GM12865 (cell line): ENCODE measurements at regions not wholly inside any gene's neighbourhood (a gene's known extent, or its start where the extent isn't known, plus 50 kb on each side); places are given as distances from the start of the nearest gene placed in this dataset.
"Not testable (repeated sequence)": the region's sequence is repeated elsewhere in the genome, so short reads cannot be mapped to it uniquely, and the experiment has no call there.

Experiments
- DNase-seq: peaks from one replicate; pipeline ENCODE4 v3.0.0; 2010; ENCODE audit warnings: low read depth
- H3K4me3 ChIP-seq: 2 replicates; pipeline ENCODE4 v1.5.1; 2011; ENCODE audit warnings: mild to moderate bottlenecking, low read depth, low read length, control low read depth
- TF ChIP-seq, protein P1 (sequence below): IDR thresholded peaks from 2 replicates; pipeline ENCODE4 v1.5.1; 2011; ENCODE audit warnings: low read length, control low read depth, low read depth, inconsistent platforms; ENCODE audit not compliant: insufficient read depth; ENCODE audit errors: missing control alignments

DNA sequence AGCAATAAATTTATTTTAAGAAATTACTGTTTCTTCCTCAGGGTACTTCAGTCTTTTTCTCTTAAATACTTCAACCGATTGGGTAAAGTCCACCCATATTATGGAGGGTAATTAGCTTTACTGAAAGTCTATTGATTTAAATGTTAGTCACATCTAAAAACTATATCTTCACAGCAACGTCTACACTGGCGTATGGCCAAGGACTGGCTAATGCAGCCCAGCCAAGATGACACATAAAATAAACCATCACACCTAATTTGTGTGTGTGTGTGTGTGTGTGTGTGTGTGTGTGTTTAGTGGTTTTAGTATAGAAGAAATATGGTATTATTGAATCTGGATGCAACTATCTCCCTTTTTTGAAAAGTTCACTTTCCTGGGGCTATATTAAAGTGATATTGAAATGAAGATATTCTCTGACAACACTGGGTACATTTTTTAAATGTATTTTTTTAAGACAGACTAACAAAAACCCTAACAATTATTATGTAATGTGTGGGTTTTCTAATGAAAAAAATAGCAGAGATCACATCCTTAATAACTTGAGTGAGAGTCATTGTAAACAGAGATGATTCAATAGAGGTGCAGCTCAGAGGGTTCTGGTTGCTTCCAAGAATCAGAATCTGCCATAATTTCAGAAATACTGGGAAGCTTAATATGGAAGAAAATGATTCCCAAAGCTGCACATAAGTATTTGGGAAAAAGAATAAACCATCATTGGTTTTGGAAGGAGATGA is 584.2 kb upstream of the MBL2 start:
- DNase-seq: no peak
- TF ChIP-seq, protein P1, sequence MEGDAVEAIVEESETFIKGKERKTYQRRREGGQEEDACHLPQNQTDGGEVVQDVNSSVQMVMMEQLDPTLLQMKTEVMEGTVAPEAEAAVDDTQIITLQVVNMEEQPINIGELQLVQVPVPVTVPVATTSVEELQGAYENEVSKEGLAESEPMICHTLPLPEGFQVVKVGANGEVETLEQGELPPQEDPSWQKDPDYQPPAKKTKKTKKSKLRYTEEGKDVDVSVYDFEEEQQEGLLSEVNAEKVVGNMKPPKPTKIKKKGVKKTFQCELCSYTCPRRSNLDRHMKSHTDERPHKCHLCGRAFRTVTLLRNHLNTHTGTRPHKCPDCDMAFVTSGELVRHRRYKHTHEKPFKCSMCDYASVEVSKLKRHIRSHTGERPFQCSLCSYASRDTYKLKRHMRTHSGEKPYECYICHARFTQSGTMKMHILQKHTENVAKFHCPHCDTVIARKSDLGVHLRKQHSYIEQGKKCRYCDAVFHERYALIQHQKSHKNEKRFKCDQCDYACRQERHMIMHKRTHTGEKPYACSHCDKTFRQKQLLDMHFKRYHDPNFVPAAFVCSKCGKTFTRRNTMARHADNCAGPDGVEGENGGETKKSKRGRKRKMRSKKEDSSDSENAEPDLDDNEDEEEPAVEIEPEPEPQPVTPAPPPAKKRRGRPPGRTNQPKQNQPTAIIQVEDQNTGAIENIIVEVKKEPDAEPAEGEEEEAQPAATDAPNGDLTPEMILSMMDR: no peak
- H3K4me3 ChIP-seq: no peak overlapping the region

DNA sequence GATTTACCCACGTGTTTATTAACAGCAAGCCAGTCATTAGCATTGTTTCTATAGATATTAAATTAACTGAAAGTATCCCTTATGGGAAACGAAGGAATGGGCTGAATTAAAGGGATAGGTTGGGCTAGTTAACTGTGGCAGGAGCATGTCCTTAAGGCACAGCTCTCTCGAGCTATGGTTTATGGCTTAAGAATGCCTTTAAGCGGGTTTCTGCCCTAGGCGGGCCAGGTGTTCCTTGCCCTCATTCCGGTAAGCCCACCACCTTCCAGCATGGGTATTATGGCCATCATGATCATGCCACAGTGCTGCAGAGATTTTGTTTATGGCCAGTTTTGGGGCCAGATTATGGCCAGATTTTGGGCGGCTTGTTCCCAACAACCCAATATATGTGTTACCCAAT is 569.9 kb upstream of the MBL2 start:
- not testable (repeated sequence) for DNase-seq

DNA sequence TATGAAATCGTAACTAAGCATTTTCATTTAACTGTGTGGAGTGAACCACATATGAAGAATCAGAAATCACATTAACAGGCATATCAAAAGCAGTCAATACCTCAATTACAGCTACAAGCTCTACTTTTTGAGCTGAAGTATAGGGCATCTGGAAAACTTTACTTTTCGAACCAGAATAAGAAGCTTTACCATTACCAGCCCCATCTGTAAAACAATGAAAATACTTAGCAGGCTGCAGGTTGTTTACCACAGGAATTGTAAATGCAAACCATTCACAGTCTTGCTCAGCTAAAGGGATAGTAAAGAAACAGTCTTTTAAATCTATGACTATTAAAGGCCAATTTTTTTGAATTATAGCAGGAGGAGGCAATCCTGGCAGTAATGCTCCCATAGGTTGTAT is 565.6 kb upstream of the MBL2 start:
- not testable (repeated sequence) for H3K4me3 ChIP-seq, DNase-seq

More for the DNA sequence above, 569.9 kb upstream of the MBL2 start:
- not testable (repeated sequence) for H3K4me3 ChIP-seq

DNA sequence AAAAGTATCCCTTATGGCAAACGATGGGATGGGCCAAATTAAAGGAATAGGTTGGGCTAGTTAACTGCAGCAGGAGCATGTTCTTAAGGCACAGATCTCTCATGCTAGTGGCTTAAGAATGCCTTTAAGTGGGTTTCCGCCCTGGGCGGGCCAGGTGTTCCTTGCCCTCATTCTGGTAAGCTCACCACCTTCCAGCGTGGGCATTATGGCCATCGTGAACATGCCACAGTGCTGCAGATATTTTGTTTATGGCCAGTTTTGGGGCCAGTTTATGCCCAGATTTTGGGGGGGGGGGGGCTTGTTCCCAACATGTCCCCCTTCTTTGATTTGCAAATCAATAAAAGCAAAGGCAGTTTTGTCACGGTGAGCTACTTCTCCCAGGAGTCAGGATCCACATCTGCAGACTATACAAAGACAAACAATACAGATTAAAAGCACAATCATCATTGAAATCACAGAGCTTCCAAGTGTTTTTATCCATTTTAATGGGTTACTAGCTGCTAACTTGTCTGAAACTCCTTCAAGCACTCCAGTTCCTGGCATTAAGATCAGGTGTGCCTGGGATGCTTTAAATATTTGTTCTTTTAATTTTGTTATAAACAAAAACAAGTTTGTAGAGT is 563.3 kb upstream of the MBL2 start:
- H3K4me3 ChIP-seq, DNase-seq: not testable (repeated sequence)

DNA sequence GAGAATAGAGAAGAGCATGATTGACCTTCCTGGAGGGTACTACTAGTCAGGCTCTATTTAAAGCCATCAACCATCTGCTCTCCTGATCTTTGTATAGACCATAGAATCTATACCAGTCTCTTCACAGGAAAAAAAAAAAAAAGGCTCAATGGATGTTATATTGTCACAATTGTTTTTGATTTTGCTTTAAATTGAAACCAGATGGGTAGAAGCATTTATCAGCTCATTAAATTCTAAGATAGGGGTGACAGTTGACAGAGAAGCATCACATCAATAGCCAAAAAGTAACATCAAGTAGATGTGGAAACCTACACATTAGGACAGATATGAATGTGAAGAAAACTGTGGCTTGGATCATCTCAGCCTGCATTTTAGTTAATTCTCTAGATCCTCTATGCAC is 558.9 kb upstream of the MBL2 start:
- DNase-seq: no peak
- TF ChIP-seq, protein P1: no peak
- H3K4me3 ChIP-seq: no peak overlapping the region

DNA sequence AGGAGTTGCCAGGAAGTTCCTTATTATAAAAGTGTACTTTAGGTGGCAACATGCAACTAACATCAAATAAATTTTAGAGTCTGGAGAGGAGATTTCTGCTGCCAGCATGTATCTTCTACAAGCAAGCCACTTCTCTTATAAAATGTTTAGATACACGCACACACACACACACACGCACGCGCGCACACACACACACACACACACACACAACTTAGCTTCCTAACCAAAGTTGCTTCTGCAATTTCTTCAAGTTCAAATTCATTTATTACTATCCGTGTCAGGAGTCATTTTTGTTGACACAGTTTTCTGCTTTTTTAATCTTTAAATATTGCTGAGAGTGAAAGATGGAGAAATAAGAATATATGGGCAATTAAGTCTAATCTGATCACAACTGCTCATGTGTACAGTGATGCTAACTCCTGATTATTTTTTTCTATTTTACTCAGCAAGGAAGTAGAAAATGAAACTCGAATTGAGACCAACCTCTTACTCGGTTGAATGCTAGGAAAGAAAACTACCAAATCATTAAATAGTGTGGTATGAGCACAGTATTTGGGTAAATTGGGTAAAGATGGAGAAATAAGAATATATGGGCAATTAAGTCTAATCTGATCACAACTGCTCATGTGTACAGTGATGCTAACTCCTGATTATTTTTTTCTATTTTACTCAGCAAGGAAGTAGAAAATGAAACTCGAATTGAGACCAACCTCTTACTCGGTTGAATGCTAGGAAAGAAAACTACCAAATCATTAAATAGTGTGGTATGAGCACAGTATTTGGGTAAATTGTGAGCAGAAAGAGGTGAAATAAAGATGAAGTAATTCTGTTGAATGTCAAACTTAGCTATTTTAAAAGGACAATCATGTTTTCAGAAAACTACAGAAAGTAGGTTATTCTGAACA is 554.1 kb upstream of the MBL2 start:
- H3K4me3 ChIP-seq, DNase-seq: not testable (repeated sequence)

DNA sequence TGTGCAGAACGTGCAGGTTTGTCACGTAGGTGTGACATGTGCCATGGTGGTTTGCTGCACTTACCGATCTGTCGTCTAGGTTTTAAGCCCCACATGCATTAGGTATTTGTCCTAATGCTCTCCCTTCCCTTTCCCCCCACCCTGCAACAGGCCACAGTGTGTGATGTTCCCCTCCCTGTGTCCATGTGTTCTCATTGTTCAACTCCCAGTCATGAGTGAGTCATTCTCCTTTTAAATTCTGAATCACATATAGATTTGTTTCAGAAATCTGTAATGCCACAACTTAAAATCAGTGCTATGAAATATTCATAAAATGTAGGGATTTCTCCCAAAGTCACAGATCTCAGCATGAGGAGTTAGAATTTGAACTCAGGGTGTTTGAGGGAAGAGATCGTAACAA is 552.5 kb upstream of the MBL2 start:
- TF ChIP-seq, protein P1: no peak
- H3K4me3 ChIP-seq: no peak overlapping the region
- DNase-seq: no peak

DNA sequence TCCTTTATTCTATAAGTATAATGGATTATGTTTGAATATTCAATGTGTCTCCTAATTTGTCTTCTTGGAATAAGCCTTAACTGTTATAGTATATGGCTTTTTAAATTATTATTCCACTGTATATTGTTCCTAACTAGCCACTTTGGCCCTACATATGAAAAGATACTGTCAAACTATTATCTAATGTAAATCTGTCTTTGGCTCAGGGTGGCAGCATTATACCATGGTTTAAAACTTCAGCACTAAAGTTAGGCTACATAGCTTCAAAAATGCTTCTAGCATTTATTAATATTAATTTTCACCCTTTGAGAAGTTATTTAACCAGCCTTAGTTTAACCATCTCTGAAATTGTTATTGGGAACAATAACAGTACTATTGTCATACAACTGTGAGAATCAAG is 543.1 kb upstream of the MBL2 start:
- TF ChIP-seq, protein P1: no peak
- DNase-seq: no peak
- H3K4me3 ChIP-seq: no peak overlapping the region

DNA sequence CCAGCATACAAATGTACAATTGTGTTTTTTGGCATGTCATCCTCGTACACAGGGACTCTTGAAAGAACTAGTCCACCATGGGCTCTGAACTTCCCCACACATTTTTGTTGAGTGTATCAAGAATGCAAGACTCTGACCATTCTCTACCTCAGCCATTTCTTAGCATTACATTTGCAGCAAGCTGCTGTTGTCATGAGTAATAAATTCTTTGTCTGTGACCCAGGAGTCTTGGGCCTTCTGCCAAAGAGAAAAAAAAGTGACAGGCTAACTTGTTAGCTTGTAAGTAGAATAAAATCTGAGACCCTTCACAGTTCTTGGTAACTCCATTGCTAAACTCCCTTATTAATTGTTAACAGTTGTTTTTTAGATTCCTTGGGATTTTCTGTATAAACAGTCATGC is 542.3 kb upstream of the MBL2 start:
- TF ChIP-seq, protein P1: no peak
- no peak overlapping the region for H3K4me3 ChIP-seq
- DNase-seq: no peak
